Natural killer cell (primary cell): ENCODE measurements at regions not wholly inside any gene's neighbourhood (a gene's known extent, or its start where the extent isn't known, plus 50 kb on each side); places are given as distances from the start of the nearest gene placed in this dataset.
A peak's percentile ranks its signal among the peaks of the same experiment; 100 is the strongest.

ENCODE experiments used
- ATAC-seq, 3 donors: fragments of 150-1000 bp in 2 of 3; fragments of 200-7000 bp in 1 of 3; cut with Tn5 transposase; 1 replicate in 1 of 3; 2 replicates in 2 of 3; pipeline ENCODE4 v1.10.0; 2021; ENCODE audit warnings: mild to moderate bottlenecking in 2 of 3, moderate library complexity in 2 of 3
- DNase-seq, 2 donors: peaks; one replicate each; pipeline versions ENCODE4 v3.0.0 to v3.0.0-alpha.2; 2013 to 2021; ENCODE audit warnings: mixed read lengths in 1 of 2
- H3K27ac ChIP-seq: one replicate; pipeline ENCODE4 v1.5.1; 2013; ENCODE audit warnings: mild to moderate bottlenecking, low read length
- H3K27me3 ChIP-seq: one replicate; pipeline ENCODE4 v1.6.1; 2013; ENCODE audit warnings: low read length; ENCODE audit not compliant: control insufficient read depth, insufficient read depth
- H3K36me3 ChIP-seq: one replicate; pipeline ENCODE4 v1.6.1; 2013; ENCODE audit warnings: low read length; ENCODE audit not compliant: control insufficient read depth, insufficient read depth
- H3K4me1 ChIP-seq: one replicate; pipeline ENCODE4 v1.6.1; 2013; ENCODE audit warnings: low read length; ENCODE audit not compliant: control insufficient read depth, insufficient read depth
- H3K4me3 ChIP-seq: one replicate; pipeline ENCODE4 v1.5.1; 2013; ENCODE audit warnings: low read length
- H3K9me3 ChIP-seq: one replicate; pipeline ENCODE4 v1.6.1; 2013; ENCODE audit warnings: low read length; ENCODE audit not compliant: control insufficient read depth, insufficient read depth
- H3K27ac Mint-ChIP-seq, 2 donors: one replicate each; pipeline ENCODE4 v1.8.0; 2022; ENCODE audit warnings: mild to moderate bottlenecking in 2 of 2, mixed read lengths in 2 of 2, moderate library complexity in 1 of 2
- H3K27me3 Mint-ChIP-seq, 2 donors: one replicate each; pipeline ENCODE4 v1.8.0; 2022; ENCODE audit warnings: low read depth in 2 of 2, mixed read lengths in 2 of 2
- H3K36me3 Mint-ChIP-seq: one replicate; pipeline ENCODE4 v1.8.0; 2022; ENCODE audit warnings: mixed read lengths
- H3K4me1 Mint-ChIP-seq, 2 donors: one replicate each; pipeline ENCODE4 v1.8.0; 2022; ENCODE audit warnings: mixed read lengths in 2 of 2
- H3K4me3 Mint-ChIP-seq: one replicate; pipeline ENCODE4 v1.8.0; 2022; ENCODE audit warnings: mild to moderate bottlenecking, moderate library complexity, mixed read lengths
- H3K9me3 Mint-ChIP-seq, 2 donors: one replicate each; pipeline ENCODE4 v1.8.0; 2022; ENCODE audit warnings: mixed read lengths in 2 of 2
- CTCF ChIP-seq: fragments of 200-600 bp; IDR thresholded peaks from one replicate; pipeline ENCODE4 v1.8.0; 2022; ENCODE audit warnings: antibody characterized with exemption
- WGBS: methylation state at CpG from one replicate; pipeline ENCODE4 v1.1.7; 2013; ENCODE audit warnings: missing lambda C conversion rate; ENCODE audit not compliant: insufficient coverage; 5-methylcytosine and 5-hydroxymethylcytosine counted together
- intact Hi-C: fragments of 100-400 bp; cut with micrococcal nuclease; formaldehyde crosslinking; loops from one replicate; pipeline ENCODE4 v1.14.2; 2022

- Histone ChIP-seq H3K36me3 (no peaks in the 10 kb centered on the region), H3K27me3 (no peaks in the 10 kb centered on the region), H3K4me1 (no peaks in the 10 kb centered on the region), H3K27ac (no peak overlapping the region), H3K9me3 (peaks cover 5% of the 10 kb centered on the region), H3K4me3 (no peak overlapping the region)
- Mint-ChIP-seq H3K36me3 (peaks cover 17% of the 10 kb centered on the region), H3K9me3 (no peaks in the 10 kb centered on the region), H3K27ac (no peak overlapping the region), H3K4me1 (peaks cover 5 to 21% of the 10 kb centered on the region in 2 donors), H3K27me3 (no peaks in the 10 kb centered on the region), H3K4me3 (no peak overlapping the region)
- ATAC-seq (no peak), DNase-seq (no peak)
- intact Hi-C loops, result no loop called here
- WGBS, result 96% methylated on average over 14 of the region's 14 CpGs
- TF ChIP-seq CTCF, result no peak
Observed at GRCh38 chr12:46530373-46531056, 157.9 kb upstream of the SLC38A2 start.

- no peaks in the 10 kb centered on the region for H3K36me3 ChIP-seq
Observed at GRCh38 chr12:46526233-46526632, 153.7 kb upstream of the SLC38A2 start.

DNA sequence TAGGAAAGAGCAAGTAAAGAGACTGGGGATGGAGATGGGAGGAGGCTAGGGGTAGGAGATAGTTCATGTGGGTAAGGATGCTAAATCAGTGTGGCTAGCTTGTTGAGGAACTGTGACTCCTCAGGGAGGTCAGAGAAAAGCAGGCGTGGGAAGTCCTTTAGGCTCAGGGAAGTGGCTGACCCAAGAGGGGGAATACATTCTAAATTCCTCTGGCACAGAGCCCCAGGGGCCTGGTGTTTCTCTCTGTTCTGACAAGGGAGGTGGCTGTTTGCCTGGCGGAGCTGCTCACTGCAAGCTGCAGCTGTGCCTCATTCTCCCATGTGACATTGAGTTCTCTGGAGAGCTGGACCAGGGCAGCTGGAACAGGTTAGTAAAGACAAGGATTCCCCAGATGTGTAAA lies 152.2 kb upstream of the SLC38A2 start:
- no peak overlapping the region for H3K4me3 Mint-ChIP-seq
- DNase-seq (no peak), ATAC-seq (no peak)
- Histone ChIP-seq H3K4me1 (peaks cover 9% of the 10 kb centered on the region), H3K27me3 (no peaks in the 10 kb centered on the region), H3K9me3 (no peaks in the 10 kb centered on the region), H3K27ac (no peak overlapping the region), H3K4me3 (no peak overlapping the region), H3K36me3 (no peaks in the 10 kb centered on the region)
- H3K27me3 Mint-ChIP-seq, result no peaks in the 10 kb centered on the region
- intact Hi-C loops, result no loop called here
- peak overlapping the region in 1 of 2 donors; percentile 86 for H3K27ac Mint-ChIP-seq
- 100% methylated on average over 2 of the region's 2 CpGs for WGBS
- H3K9me3 Mint-ChIP-seq, result no peaks in the 10 kb centered on the region
- no peak for TF ChIP-seq CTCF
- peaks cover 17% of the 10 kb centered on the region for H3K36me3 Mint-ChIP-seq
- H3K4me1 Mint-ChIP-seq, result peaks cover 25 to 47% of the 10 kb centered on the region in 2 donors

More at GRCh38 chr12:46526233-46526632, 153.7 kb upstream of the SLC38A2 start:
- Histone ChIP-seq H3K4me3 (no peak overlapping the region), H3K27ac (no peak overlapping the region), H3K27me3 (no peaks in the 10 kb centered on the region), H3K4me1 (peaks cover 9% of the 10 kb centered on the region), H3K9me3 (peaks cover 3% of the 10 kb centered on the region)
- no peaks in the 10 kb centered on the region for H3K9me3 Mint-ChIP-seq
- ATAC-seq (no peak), DNase-seq (no peak)
- H3K27ac Mint-ChIP-seq, result no peak overlapping the region
- peaks cover 17% of the 10 kb centered on the region for H3K36me3 Mint-ChIP-seq
- intact Hi-C loops, result no loop called here
- no peak for TF ChIP-seq CTCF
- H3K4me3 Mint-ChIP-seq, result no peak overlapping the region
- H3K27me3 Mint-ChIP-seq, result no peaks in the 10 kb centered on the region
- peaks cover 30 to 47% of the 10 kb centered on the region in 2 donors for H3K4me1 Mint-ChIP-seq
- 98% methylated on average over 3 of the region's 3 CpGs for WGBS
